ENCODE measurements at regions not wholly inside any gene's neighbourhood (a gene's known extent, or its start where the extent isn't known, plus 50 kb on each side); places are given as distances from the start of the nearest gene placed in this dataset.

DNA sequence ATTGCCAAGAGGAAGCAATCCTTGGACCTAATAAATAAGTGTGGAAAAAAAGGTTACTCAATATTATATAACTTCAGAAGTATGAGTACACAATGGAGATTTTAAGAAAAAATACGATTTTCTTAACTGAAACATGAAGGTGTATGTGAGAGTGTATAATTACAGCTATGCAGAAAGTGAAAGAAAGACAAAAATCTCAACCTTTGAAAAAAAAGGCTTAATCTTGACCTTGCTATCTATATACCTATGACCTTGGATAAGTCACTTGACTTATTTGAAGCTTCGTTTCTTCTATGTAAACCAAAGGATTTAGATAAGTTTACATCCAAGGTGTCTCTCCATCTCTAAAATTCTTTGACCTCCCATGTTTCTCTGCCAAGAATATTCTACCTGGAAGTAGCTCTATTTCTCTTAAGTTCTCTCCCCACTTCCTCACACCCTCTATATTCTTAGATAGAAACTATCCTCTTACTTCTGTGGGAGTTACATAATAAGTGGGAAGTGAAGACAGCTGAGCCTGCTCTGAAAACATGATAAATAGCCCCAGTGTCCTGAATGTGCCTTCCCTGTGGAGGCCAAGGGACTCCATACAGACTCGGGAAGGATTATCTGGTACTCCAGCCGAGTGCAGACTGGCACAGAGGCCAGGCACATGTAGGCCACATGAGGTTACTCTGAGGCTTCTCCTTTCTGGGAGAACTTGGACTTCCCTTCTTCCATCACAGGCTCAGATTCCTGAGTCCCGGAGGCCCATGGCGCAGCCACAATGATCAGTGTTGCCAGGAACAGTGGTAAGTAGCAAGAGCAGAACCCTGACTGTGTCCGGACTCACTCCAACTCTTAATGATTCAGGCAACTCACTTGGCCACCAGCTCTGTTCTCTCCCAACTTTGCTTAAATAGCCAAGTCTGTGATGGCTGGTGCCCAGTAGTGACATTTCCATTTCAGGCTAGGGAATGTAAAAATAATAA lies 166.8 kb upstream of the COL8A1 start:
- Histone ChIP-seq H3K27ac (no peak overlapping the region), H3K4me1 (no peaks in the 10 kb centered on the region), H3K4me3 (no peak overlapping the region), H3K36me3 (no peaks in the 10 kb centered on the region), H3K9me3 (no peaks in the 10 kb centered on the region), H3K27me3 (no peaks in the 10 kb centered on the region)
- TF ChIP-seq POLR2AphosphoS5 (IDR thresholded peaks at IDR 0.05) (no peak), EP300 (IDR thresholded peaks at IDR 0.05) (no peak), POLR2A (IDR thresholded peaks at IDR 0.05) (no peak)
- TF ChIP-seq, protein P1, sequence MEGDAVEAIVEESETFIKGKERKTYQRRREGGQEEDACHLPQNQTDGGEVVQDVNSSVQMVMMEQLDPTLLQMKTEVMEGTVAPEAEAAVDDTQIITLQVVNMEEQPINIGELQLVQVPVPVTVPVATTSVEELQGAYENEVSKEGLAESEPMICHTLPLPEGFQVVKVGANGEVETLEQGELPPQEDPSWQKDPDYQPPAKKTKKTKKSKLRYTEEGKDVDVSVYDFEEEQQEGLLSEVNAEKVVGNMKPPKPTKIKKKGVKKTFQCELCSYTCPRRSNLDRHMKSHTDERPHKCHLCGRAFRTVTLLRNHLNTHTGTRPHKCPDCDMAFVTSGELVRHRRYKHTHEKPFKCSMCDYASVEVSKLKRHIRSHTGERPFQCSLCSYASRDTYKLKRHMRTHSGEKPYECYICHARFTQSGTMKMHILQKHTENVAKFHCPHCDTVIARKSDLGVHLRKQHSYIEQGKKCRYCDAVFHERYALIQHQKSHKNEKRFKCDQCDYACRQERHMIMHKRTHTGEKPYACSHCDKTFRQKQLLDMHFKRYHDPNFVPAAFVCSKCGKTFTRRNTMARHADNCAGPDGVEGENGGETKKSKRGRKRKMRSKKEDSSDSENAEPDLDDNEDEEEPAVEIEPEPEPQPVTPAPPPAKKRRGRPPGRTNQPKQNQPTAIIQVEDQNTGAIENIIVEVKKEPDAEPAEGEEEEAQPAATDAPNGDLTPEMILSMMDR (IDR thresholded peaks at IDR 0.05), result no peak
- WGBS, 2 donors, result 77 to 82% methylated on average over 6 to 7 of the region's 7 CpGs
- ATAC-seq (ENCODE audit: low FRiP score in 2 of 2) (peak in 1 of 2 donors; percentile 64), DNase-seq (no peak)

DNA sequence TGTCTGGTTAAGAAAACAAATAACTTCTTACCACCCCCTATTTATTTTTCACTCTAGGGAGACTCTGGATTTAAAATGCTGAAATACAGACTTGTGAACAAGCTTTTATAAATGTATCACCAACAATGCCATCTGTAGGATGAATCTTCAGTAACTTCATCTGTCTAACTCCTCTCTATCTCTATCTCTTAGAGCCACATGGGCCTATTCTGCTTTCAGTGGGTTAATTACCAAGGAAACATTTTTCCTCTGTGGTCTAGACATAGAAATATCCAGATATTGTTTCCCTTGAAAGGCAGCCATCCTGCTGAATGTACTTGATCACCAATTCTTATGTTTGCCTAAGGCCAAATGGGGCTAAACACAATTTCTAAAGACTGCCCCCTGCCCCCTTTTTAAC lies 167.6 kb upstream of the COL8A1 start:
- Histone ChIP-seq H3K4me3 (no peak overlapping the region), H3K4me1 (no peaks in the 10 kb centered on the region), H3K27ac (no peak overlapping the region), H3K9me3 (no peaks in the 10 kb centered on the region), H3K27me3 (no peaks in the 10 kb centered on the region), H3K36me3 (no peaks in the 10 kb centered on the region)
- DNase-seq, result no peak
- TF ChIP-seq POLR2A (IDR thresholded peaks at IDR 0.05), result no peak
- TF ChIP-seq, protein P1 (IDR thresholded peaks at IDR 0.05), result no peak
- TF ChIP-seq POLR2AphosphoS5 (IDR thresholded peaks at IDR 0.05), result no peak
- no peak for TF ChIP-seq EP300 (IDR thresholded peaks at IDR 0.05)
- no peak for ATAC-seq (ENCODE audit: low FRiP score in 2 of 2)

DNA sequence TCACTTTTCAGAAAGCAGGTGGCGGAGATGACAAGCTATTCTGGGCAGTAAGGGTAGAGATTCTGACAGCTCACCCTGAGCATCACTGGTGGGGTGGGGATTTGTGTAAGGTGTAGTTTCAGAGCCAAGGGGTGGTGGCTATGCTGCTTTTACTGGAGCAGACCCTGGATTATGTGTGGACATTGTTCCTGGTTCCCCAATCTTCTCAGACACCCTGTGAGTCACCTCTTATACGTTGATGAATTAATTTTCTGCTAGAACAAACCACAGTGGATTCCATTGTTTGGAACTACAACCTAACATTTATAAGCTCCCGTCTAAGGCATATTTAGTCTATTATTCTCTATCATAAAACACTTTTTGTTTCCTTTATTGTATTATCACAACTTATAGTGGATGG lies 169.5 kb upstream of the COL8A1 start:
- no peaks in the 10 kb centered on the region for H3K27me3 ChIP-seq
- DNase-seq, result no peak
- H3K36me3 ChIP-seq, result no peaks in the 10 kb centered on the region
- TF ChIP-seq POLR2AphosphoS5 (IDR thresholded peaks at IDR 0.05), result no peak
- TF ChIP-seq EP300 (IDR thresholded peaks at IDR 0.05), result no peak
- no peak for TF ChIP-seq POLR2A (IDR thresholded peaks at IDR 0.05)
- TF ChIP-seq, protein P1 (IDR thresholded peaks at IDR 0.05), result no peak
- no peaks in the 10 kb centered on the region for H3K4me1 ChIP-seq
- H3K9me3 ChIP-seq, result no peaks in the 10 kb centered on the region
- no peak overlapping the region for H3K4me3 ChIP-seq
- 76 to 80% methylated on average over 3 of the region's 3 CpGs for WGBS, 2 donors
- no peak overlapping the region for H3K27ac ChIP-seq
- ATAC-seq (ENCODE audit: low FRiP score in 2 of 2), result no peak

DNA sequence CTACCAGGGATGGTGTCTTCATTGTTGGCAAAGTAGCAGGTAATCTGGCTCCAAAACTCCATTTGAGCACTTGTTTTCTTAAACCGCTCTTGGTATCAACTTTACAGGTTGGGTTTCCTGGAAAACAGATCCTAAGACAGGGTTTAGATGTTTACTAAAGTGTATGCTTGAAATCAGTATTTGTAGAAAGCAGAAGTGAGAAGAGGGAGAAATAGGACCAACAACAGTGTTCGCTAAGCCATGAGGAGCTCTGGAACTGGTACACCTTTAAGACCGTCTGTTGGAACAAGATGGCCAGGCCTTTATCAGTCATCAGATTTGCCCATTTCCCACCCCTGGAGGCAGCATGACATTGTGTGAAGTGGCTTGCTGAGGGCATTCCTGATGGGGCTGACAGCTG lies 171.0 kb upstream of the COL8A1 start:
- no peak for ATAC-seq (ENCODE audit: low FRiP score in 2 of 2)
- TF ChIP-seq, protein P1 (IDR thresholded peaks at IDR 0.05), result no peak
- TF ChIP-seq POLR2A (IDR thresholded peaks at IDR 0.05) (no peak), POLR2AphosphoS5 (IDR thresholded peaks at IDR 0.05) (no peak), EP300 (IDR thresholded peaks at IDR 0.05) (no peak)
- DNase-seq, result no peak
- Histone ChIP-seq H3K27me3 (no peaks in the 10 kb centered on the region), H3K27ac (no peak overlapping the region), H3K4me1 (no peaks in the 10 kb centered on the region), H3K9me3 (no peaks in the 10 kb centered on the region), H3K4me3 (no peak overlapping the region), H3K36me3 (no peaks in the 10 kb centered on the region)
- WGBS, 2 donors, result 87 to 96% methylated on average over 3 of the region's 3 CpGs

DNA sequence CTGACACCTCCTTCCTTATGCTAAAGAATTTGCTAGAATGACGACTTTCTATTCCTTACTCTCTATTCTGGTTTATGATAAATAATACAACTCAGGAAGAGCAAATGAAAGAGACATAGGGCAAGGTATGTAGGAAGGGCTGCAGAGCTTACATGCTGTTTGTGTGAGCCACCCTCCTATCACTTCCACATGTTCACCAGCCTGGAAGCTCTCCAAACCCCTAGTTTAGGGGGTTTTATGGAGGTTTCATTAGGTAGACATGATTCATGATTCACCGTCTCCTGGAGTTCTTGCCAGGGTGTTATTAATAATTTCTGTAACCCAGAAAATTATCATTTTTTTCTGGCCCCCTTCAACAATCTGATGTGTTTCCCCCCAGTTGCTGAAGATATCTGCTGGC lies 172.1 kb upstream of the COL8A1 start:
- ATAC-seq (ENCODE audit: low FRiP score in 2 of 2), result no peak
- no peaks in the 10 kb centered on the region for H3K4me1 ChIP-seq
- TF ChIP-seq POLR2A (IDR thresholded peaks at IDR 0.05) (no peak), EP300 (IDR thresholded peaks at IDR 0.05) (no peak), POLR2AphosphoS5 (IDR thresholded peaks at IDR 0.05) (no peak)
- TF ChIP-seq, protein P1 (IDR thresholded peaks at IDR 0.05), result no peak
- H3K27me3 ChIP-seq, result no peaks in the 10 kb centered on the region
- H3K36me3 ChIP-seq, result no peaks in the 10 kb centered on the region
- H3K27ac ChIP-seq, result no peak overlapping the region
- no peak for DNase-seq
- no peak overlapping the region for H3K4me3 ChIP-seq
- WGBS, 2 donors, result 83 to 92% methylated on average over 2 of the region's 2 CpGs
- H3K9me3 ChIP-seq, result no peaks in the 10 kb centered on the region

All from upper lobe of left lung (tissue), 6 donors.